Tongue (tissue), 1 donor: ENCODE measurements at regions not wholly inside any gene's neighbourhood (a gene's known extent, or its start where the extent isn't known, plus 50 kb on each side); places are given as distances from the start of the nearest gene placed in this dataset.
A peak's percentile ranks its signal among the peaks of the same experiment; 100 is the strongest.
"Not testable (repeated sequence)": the region's sequence is repeated elsewhere in the genome, so short reads cannot be mapped to it uniquely, and the experiment has no call there.

ENCODE experiments used
- DNase-seq: peaks from one replicate; pipeline ENCODE4 v3.0.0-alpha.2; 2015

GRCh38 chr14:104481323-104481722, 98.2 kb upstream of the C14orf180 start:
- DNase-seq: no peak

GRCh38 chr14:104482017-104482416, 97.5 kb upstream of the C14orf180 start:
- DNase-seq: not testable (repeated sequence)

- no peak for DNase-seq
Measured at GRCh38 chr14:104486222-104486923, 93.2 kb upstream of the C14orf180 start.

GRCh38 chr14:104494483-104494882, 85.1 kb upstream of the C14orf180 start:
- DNase-seq: peak; percentile 21

GRCh38 chr14:104496095-104496494, 83.5 kb upstream of the C14orf180 start:
- no peak for DNase-seq

GRCh38 chr14:104499784-104500760, 79.5 kb upstream of the C14orf180 start:
- no peak for DNase-seq

- DNase-seq: no peak
Measured at GRCh38 chr14:104502060-104502459, 77.5 kb upstream of the C14orf180 start.

GRCh38 chr14:104503691-104504090, 75.9 kb upstream of the C14orf180 start:
- no peak for DNase-seq

- DNase-seq: no peak
Measured at GRCh38 chr14:104504172-104504735, 75.3 kb upstream of the C14orf180 start.

GRCh38 chr14:104505085-104506074, 74.2 kb upstream of the C14orf180 start:
- DNase-seq: no peak

- DNase-seq: no peak
Measured at GRCh38 chr14:104506461-104507253, 72.9 kb upstream of the C14orf180 start.

- DNase-seq: no peak
Measured at GRCh38 chr14:104507443-104507842, 72.1 kb upstream of the C14orf180 start.

GRCh38 chr14:104509673-104510072, 69.9 kb upstream of the C14orf180 start:
- DNase-seq: no peak

- DNase-seq: no peak
Measured at GRCh38 chr14:104510216-104510615, 69.3 kb upstream of the C14orf180 start.

GRCh38 chr14:104510794-104511611, 68.6 kb upstream of the C14orf180 start:
- no peak for DNase-seq

GRCh38 chr14:104512061-104512460, 67.5 kb upstream of the C14orf180 start:
- no peak for DNase-seq

GRCh38 chr14:104512771-104513640, 66.6 kb upstream of the C14orf180 start:
- DNase-seq: no peak

GRCh38 chr14:104513641-104514046, 65.9 kb upstream of the C14orf180 start:
- DNase-seq: no peak
